ENCODE measurements at regions not wholly inside any gene's neighbourhood (a gene's known extent, or its start where the extent isn't known, plus 50 kb on each side); places are given as distances from the start of the nearest gene placed in this dataset.

GRCh38 chr15:93497291-93497690 lies 408.3 kb upstream of the RGMA start:
- TF ChIP-seq POLR2AphosphoS5 (IDR thresholded peaks at IDR 0.05; ENCODE audit: low read depth, low read length), result no peak
- no peak for TF ChIP-seq POLR2A (IDR thresholded peaks at IDR 0.05; ENCODE audit: low read depth, low read length)
- TF ChIP-seq TAF1 (IDR thresholded peaks at IDR 0.05; ENCODE audit: borderline replicate concordance, low read depth, low read length), result no peak
